WTC11 (cell line): ENCODE measurements at regions not wholly inside any gene's neighbourhood (a gene's known extent, or its start where the extent isn't known, plus 50 kb on each side); places are given as distances from the start of the nearest gene placed in this dataset.

ENCODE experiments used
- ATAC-seq: fragments of 200-7000 bp; cut with Tn5 transposase; 2 replicates; pipeline ENCODE4 v1.10.0; 2021; ENCODE audit warnings: mild to moderate bottlenecking, moderate library complexity
- CTCF ChIA-PET: fragments of 300-600 bp; sonication (Branson Sonifier 250); formaldehyde crosslinking; loops from one replicate; lab custom pipeline; 2021; ENCODE audit warnings: antibody characterized with exemption; lab: Charles Lee
- POLR2A ChIA-PET: fragments of 350-600 bp; sonication (Branson Sonifier 250); formaldehyde crosslinking; loops from one replicate; lab custom pipeline; 2021; ENCODE audit warnings: antibody characterized with exemption; lab: Charles Lee
- DNase-seq: peaks from one replicate; pipeline ENCODE4 v3.0.0; 2021; ENCODE audit warnings: low spot score
- H3K27ac Mint-ChIP-seq: 2 replicates; pipeline ENCODE4 v1.8.0; 2021; ENCODE audit warnings: mixed read lengths
- H3K27me3 Mint-ChIP-seq: 2 replicates; pipeline ENCODE4 v1.8.0; 2021; ENCODE audit warnings: low read depth, mild to moderate bottlenecking, moderate library complexity, mixed read lengths
- H3K36me3 Mint-ChIP-seq: 2 replicates; pipeline ENCODE4 v1.8.0; 2021; ENCODE audit warnings: mixed read lengths
- H3K4me1 Mint-ChIP-seq: 2 replicates; pipeline ENCODE4 v1.8.0; 2022; ENCODE audit warnings: mixed read lengths
- H3K4me3 Mint-ChIP-seq: 2 replicates; pipeline ENCODE4 v1.8.0; 2021; ENCODE audit warnings: mild to moderate bottlenecking, moderate library complexity, mixed read lengths
- H3K9me3 Mint-ChIP-seq: 2 replicates; pipeline ENCODE4 v1.8.0; 2021; ENCODE audit warnings: mixed read lengths
- CREM ChIP-seq: sonication (generic); formaldehyde crosslinking; IDR thresholded peaks from 2 replicates; pipeline ENCODE4 v1.8.1; 2022; ENCODE audit warnings: mild to moderate bottlenecking, missing genetic modification reagents, moderate library complexity
- E2F5 ChIP-seq: sonication (generic); formaldehyde crosslinking; IDR thresholded peaks from 2 replicates; pipeline ENCODE4 v1.8.1; 2022; ENCODE audit warnings: mild to moderate bottlenecking, moderate library complexity, missing genetic modification reagents
- ERG ChIP-seq: fragments of 250-450 bp; sonication (Bioruptor Pico); IDR thresholded peaks from 2 replicates; pipeline ENCODE4 v1.8.0; 2021; ENCODE audit warnings: mild to moderate bottlenecking
- GRHL2 ChIP-seq: fragments of 250-450 bp; sonication (Bioruptor Pico); IDR thresholded peaks from 2 replicates; pipeline ENCODE4 v1.8.0; 2022; ENCODE audit warnings: mild to moderate bottlenecking, moderate library complexity; ENCODE audit not compliant: insufficient replicate concordance, severe bottlenecking
- GTF2I ChIP-seq: fragments of 250-450 bp; sonication (Bioruptor Pico); conservative IDR thresholded peaks from 2 replicates; pipeline ENCODE4 v1.4.0; 2021; ENCODE audit warnings: mild to moderate bottlenecking
- IRF1 ChIP-seq: sonication (generic); formaldehyde crosslinking; IDR thresholded peaks from 2 replicates; pipeline ENCODE4 v1.8.0; 2023; ENCODE audit warnings: missing genetic modification reagents
- IRF2 ChIP-seq: sonication (generic); formaldehyde crosslinking; IDR thresholded peaks from 2 replicates; pipeline ENCODE4 v1.8.0; 2022; ENCODE audit warnings: low read depth, missing genetic modification reagents, borderline replicate concordance
- JAZF1 ChIP-seq: fragments of 250-450 bp; sonication (Bioruptor Pico); IDR thresholded peaks from 2 replicates; pipeline ENCODE4 v1.9.0; 2021; ENCODE audit warnings: moderate library complexity, mild to moderate bottlenecking, inconsistent platforms
- MAX ChIP-seq: sonication (generic); formaldehyde crosslinking; IDR thresholded peaks from 2 replicates; pipeline ENCODE4 v1.8.0; 2022; ENCODE audit warnings: mild to moderate bottlenecking, missing genetic modification reagents
- MLX ChIP-seq: sonication (generic); formaldehyde crosslinking; IDR thresholded peaks from 2 replicates; pipeline ENCODE4 v1.8.1; 2023; ENCODE audit warnings: mild to moderate bottlenecking, missing genetic modification reagents, moderate library complexity
- MYBL2 ChIP-seq: sonication (generic); formaldehyde crosslinking; IDR thresholded peaks from 2 replicates; pipeline ENCODE4 v1.8.1; 2023; ENCODE audit warnings: mild to moderate bottlenecking, moderate library complexity, missing genetic modification reagents
- NFATC4 ChIP-seq: fragments of 250-450 bp; sonication (Bioruptor Pico); IDR thresholded peaks from 2 replicates; pipeline ENCODE4 v1.9.0; 2021; ENCODE audit warnings: mild to moderate bottlenecking
- NFE2L1 ChIP-seq: sonication (generic); formaldehyde crosslinking; IDR thresholded peaks from 2 replicates; pipeline ENCODE4 v1.8.1; 2023; ENCODE audit warnings: missing genetic modification reagents
- NR2C2 ChIP-seq: sonication (generic); formaldehyde crosslinking; IDR thresholded peaks from 2 replicates; pipeline ENCODE4 v1.8.0; 2022; ENCODE audit warnings: mild to moderate bottlenecking, missing genetic modification reagents
- NR3C1 ChIP-seq: sonication (generic); formaldehyde crosslinking; conservative IDR thresholded peaks from 2 replicates; pipeline ENCODE4 v1.8.1; 2023; ENCODE audit warnings: low read depth, mild to moderate bottlenecking, missing genetic modification reagents
- PREB ChIP-seq: sonication (generic); formaldehyde crosslinking; IDR thresholded peaks from 2 replicates; pipeline ENCODE4 v1.8.1; 2022; ENCODE audit warnings: mild to moderate bottlenecking, missing genetic modification reagents, moderate library complexity, borderline replicate concordance
- RORB ChIP-seq: fragments of 250-450 bp; sonication (Bioruptor Pico); IDR thresholded peaks from 2 replicates; pipeline ENCODE4 v1.9.0; 2021; ENCODE audit warnings: mild to moderate bottlenecking
- SMAD4 ChIP-seq: sonication (generic); formaldehyde crosslinking; IDR thresholded peaks from 2 replicates; pipeline ENCODE4 v1.8.0; 2022; ENCODE audit warnings: mild to moderate bottlenecking, missing genetic modification reagents
- SOX15 ChIP-seq: fragments of 250-450 bp; sonication (Bioruptor Pico); IDR thresholded peaks from 2 replicates; pipeline ENCODE4 v1.9.0; 2021; ENCODE audit warnings: mild to moderate bottlenecking
- SP1 ChIP-seq: sonication (generic); formaldehyde crosslinking; conservative IDR thresholded peaks from 2 replicates; pipeline ENCODE4 v1.8.1; 2022; ENCODE audit warnings: missing genetic modification reagents
- TP53 ChIP-seq: sonication (generic); formaldehyde crosslinking; IDR thresholded peaks from 2 replicates; pipeline ENCODE4 v1.8.1; 2023; ENCODE audit warnings: mild to moderate bottlenecking, missing genetic modification reagents
- ZBTB21 ChIP-seq: sonication (generic); formaldehyde crosslinking; IDR thresholded peaks from 2 replicates; pipeline ENCODE4 v1.8.1; 2023; ENCODE audit warnings: mild to moderate bottlenecking, missing genetic modification reagents, borderline replicate concordance
- ZMAT4 ChIP-seq: fragments of 250-450 bp; sonication (Bioruptor Pico); IDR thresholded peaks from 2 replicates; pipeline ENCODE4 v1.9.0; 2021; ENCODE audit warnings: mild to moderate bottlenecking
- ZNF138 ChIP-seq: sonication (generic); formaldehyde crosslinking; conservative IDR thresholded peaks from 2 replicates; pipeline ENCODE4 v1.8.1; 2022; ENCODE audit warnings: mild to moderate bottlenecking, moderate library complexity, missing genetic modification reagents
- ZNF232 ChIP-seq: sonication (generic); formaldehyde crosslinking; IDR thresholded peaks from 2 replicates; pipeline ENCODE4 v1.8.0; 2022; ENCODE audit warnings: mild to moderate bottlenecking, missing genetic modification reagents
- ZNF281 ChIP-seq: sonication (generic); formaldehyde crosslinking; IDR thresholded peaks from 2 replicates; pipeline ENCODE4 v1.8.0; 2023; ENCODE audit warnings: mild to moderate bottlenecking, missing genetic modification reagents
- ZNF512 ChIP-seq: sonication (generic); formaldehyde crosslinking; IDR thresholded peaks from 2 replicates; pipeline ENCODE4 v1.8.1; 2022; ENCODE audit warnings: missing genetic modification reagents, borderline replicate concordance

GRCh38 chr3:66675366-66675765, 174.5 kb upstream of the LRIG1 start:
- POLR2A ChIA-PET, result no interaction called here
- no peaks in the 10 kb centered on the region; the same call in 1 of the 2 replicates for H3K27me3 Mint-ChIP-seq
- no peaks in the 10 kb centered on the region for H3K9me3 Mint-ChIP-seq
- H3K27ac Mint-ChIP-seq, result no peak overlapping the region
- no peaks in the 10 kb centered on the region for H3K4me1 Mint-ChIP-seq
- no peaks in the 10 kb centered on the region for H3K36me3 Mint-ChIP-seq
- TF ChIP-seq GRHL2 (no peak), MAX (no peak), GTF2I (no peak), MYBL2 (no peak), ERG (CRISPR knock-in tag) (no peak), NFATC4 (CRISPR knock-in tag) (no peak), ZNF232 (CRISPR knock-in tag) (no peak), SP1 (CRISPR knock-in tag) (no peak), TP53 (CRISPR knock-in tag) (no peak), RORB (CRISPR knock-in tag) (no peak), ZNF512 (no peak), CREM (no peak), IRF1 (CRISPR knock-in tag) (no peak), SOX15 (CRISPR knock-in tag) (no peak), PREB (CRISPR knock-in tag) (no peak), ZBTB21 (CRISPR knock-in tag) (no peak), ZNF281 (no peak), NR2C2 (CRISPR knock-in tag) (no peak), NR3C1 (no peak), IRF2 (no peak)
- H3K4me3 Mint-ChIP-seq, result no peak overlapping the region
- DNase-seq (no peak), ATAC-seq (no peak)
- CTCF ChIA-PET, result no interaction called here

- Mint-ChIP-seq H3K9me3 (no peaks in the 10 kb centered on the region; the same call in 1 of the 2 replicates), H3K36me3 (no peaks in the 10 kb centered on the region), H3K27me3 (peaks cover 2% of the 10 kb centered on the region), H3K4me3 (no peak overlapping the region), H3K27ac (no peak overlapping the region), H3K4me1 (peaks cover 6% of the 10 kb centered on the region)
- CTCF ChIA-PET, result no interaction called here
- ATAC-seq (no peak), DNase-seq (no peak)
- POLR2A ChIA-PET, result no interaction called here
- no peak for TF ChIP-seq SMAD4
- TF ChIP-seq JAZF1 (CRISPR knock-in tag), result no peak
- TF ChIP-seq NFE2L1 (CRISPR knock-in tag), result no peak
- TF ChIP-seq ZNF138 (CRISPR knock-in tag), result no peak
- no peak for TF ChIP-seq IRF2
- TF ChIP-seq ZBTB21 (CRISPR knock-in tag), result no peak
- TF ChIP-seq ZMAT4 (CRISPR knock-in tag), result no peak
- no peak for TF ChIP-seq E2F5 (CRISPR knock-in tag)
- no peak for TF ChIP-seq MLX (CRISPR knock-in tag)
Observed at GRCh38 chr3:66692042-66692765, 191.4 kb upstream of the LRIG1 start.
